Adrenal gland (tissue), 9 donors: ENCODE measurements at regions not wholly inside any gene's neighbourhood (a gene's known extent, or its start where the extent isn't known, plus 50 kb on each side); places are given as distances from the start of the nearest gene placed in this dataset.
"Not testable (repeated sequence)": the region's sequence is repeated elsewhere in the genome, so short reads cannot be mapped to it uniquely, and the experiment has no call there.

Source experiments
- DNase-seq, 7 donors: peaks; one replicate each; pipeline ENCODE4 v3.0.0-alpha.2; 2019 to 2020
- H3K27ac ChIP-seq, 5 donors: fragments of 200-600 bp; sonication (generic) in 4 of 5; 1 replicate in 3 of 5; 2 replicates in 2 of 5; pipeline versions ENCODE4 v1.5.1 to v1.8.0; 2016 to 2020; ENCODE audit warnings: mild to moderate bottlenecking in 1 of 5
- H3K27me3 ChIP-seq: fragments of 200-600 bp; 2 replicates; pipeline ENCODE4 v1.8.0; 2021
- H3K36me3 ChIP-seq, 2 donors: fragments of 200-600 bp; replicated peaks in 1 of 2; 1 replicate in 1 of 2; 2 replicates in 1 of 2; pipeline versions ENCODE4 v1.5.1 to v1.8.0; 2018 to 2022
- H3K4me1 ChIP-seq, 2 donors: fragments of 200-600 bp; replicated peaks in 1 of 2; 1 replicate in 1 of 2; 2 replicates in 1 of 2; pipeline versions ENCODE4 v1.5.1 to v1.8.0; 2018 to 2021
- H3K4me3 ChIP-seq, 4 donors: fragments of 200-600 bp; sonication (generic) in 3 of 4; one replicate each; pipeline ENCODE4 v1.5.1; 2016 to 2018
- H3K9me3 ChIP-seq, 3 donors: fragments of 200-600 bp; sonication (generic) in 1 of 3; replicated peaks in 1 of 3; 1 replicate in 2 of 3; 2 replicates in 1 of 3; pipeline versions ENCODE4 v1.5.1 to v1.8.0; 2016 to 2021
- CTCF ChIP-seq, 6 experiments: fragments of 450-650 bp in 4 of 6; fragments of 200-600 bp in 2 of 6; sonication (generic) in 1 of 6; IDR thresholded peaks; 1 replicate in 5 of 6; 2 replicates in 1 of 6; pipeline versions ENCODE4 v1.5.1 to v1.8.0; 2016 to 2021; ENCODE audit warnings: antibody characterized with exemption in 6 of 6, mild to moderate bottlenecking in 2 of 6, moderate library complexity in 1 of 6
- POLR2A ChIP-seq, 2 donors: fragments of 450-650 bp; IDR thresholded peaks; one replicate each; pipeline ENCODE4 v1.6.1; 2017; ENCODE audit warnings: antibody characterized with exemption in 2 of 2, mild to moderate bottlenecking in 2 of 2, moderate library complexity in 1 of 2
- WGBS, 4 donors: extraction: QIAGEN DNeasy Blood & Tissue Kit in 2 of 4; methylation state at CpG; one replicate each; pipeline versions ENCODE4 v1.1.5 to v1.1.7; 2013 to 2017; 5-methylcytosine and 5-hydroxymethylcytosine counted together
- intact Hi-C, 2 donors: fragments of 100-400 bp; cut with DNase I; formaldehyde crosslinking; loops; one replicate each; pipeline versions ENCODE4 v1.14.1 to v1.15.0; 2022 to 2023
- donor health status: healthy with polysubstance abuse.
- donor health status: Bipolar disorder and iron deficiency.
- donor health status: DM: yes; HTN: yes; CAD: no.
- donor health status: DM: no; HTN: no; CAD: no.
- donor health status: DM: no; HTN: no; CAD: no.

- Histone ChIP-seq H3K27me3 (no peaks in the 10 kb centered on the region), H3K36me3 (no peaks in the 10 kb centered on the region), H3K4me3 (no peak overlapping the region), H3K4me1 (no peaks in the 10 kb centered on the region), H3K27ac (no peak overlapping the region), H3K9me3 (no peaks in the 10 kb centered on the region)
- intact Hi-C loops = no loop called here
- no peak for DNase-seq
- WGBS, 4 donors = 97 to 100% (median 97%) methylated on average over 6 of the region's 6 CpGs; no CpG with 5 or more reads in 1 of the 4 donors
- TF ChIP-seq POLR2A (IDR thresholded peaks at IDR 0.05) (no peak), CTCF (IDR thresholded peaks at IDR 0.05) (no peak)
Measured at GRCh38 chr14:101088395-101088667, 184.8 kb upstream of the RTL1 start.

- Histone ChIP-seq H3K4me1 (no peaks in the 10 kb centered on the region), H3K9me3 (no peaks in the 10 kb centered on the region), H3K4me3 (no peak overlapping the region), H3K27ac (no peak overlapping the region), H3K27me3 (no peaks in the 10 kb centered on the region), H3K36me3 (no peaks in the 10 kb centered on the region)
- TF ChIP-seq POLR2A (IDR thresholded peaks at IDR 0.05) = no peak
- TF ChIP-seq CTCF (IDR thresholded peaks at IDR 0.05) = no peak
- DNase-seq = peak in 1 of 7 donors; percentile 27
- 81 to 91% (median 86%) methylated on average over 3 of the region's 3 CpGs for WGBS, 4 donors
- intact Hi-C loops = no loop called here
Measured at GRCh38 chr14:101088714-101089113, 185.2 kb upstream of the RTL1 start.

- H3K27ac ChIP-seq, H3K4me1 ChIP-seq, intact Hi-C loops, H3K4me3 ChIP-seq, H3K27me3 ChIP-seq, H3K9me3 ChIP-seq, H3K36me3 ChIP-seq: not testable (repeated sequence)
- peak in 1 of 7 donors; percentile 7 for DNase-seq
- WGBS, 4 donors = 86 to 96% (median 92%) methylated on average over 11 of the region's 11 CpGs
Measured at GRCh38 chr14:101090478-101090877, 187.0 kb upstream of the RTL1 start.

- intact Hi-C loops = no loop called here
- TF ChIP-seq POLR2A (IDR thresholded peaks at IDR 0.05) (no peak), CTCF (IDR thresholded peaks at IDR 0.05) (no peak)
- no peak for DNase-seq
- Histone ChIP-seq H3K27ac (no peak overlapping the region), H3K9me3 (no peaks in the 10 kb centered on the region), H3K4me3 (no peak overlapping the region), H3K4me1 (no peaks in the 10 kb centered on the region), H3K36me3 (no peaks in the 10 kb centered on the region), H3K27me3 (no peaks in the 10 kb centered on the region)
- WGBS, 4 donors = 41 to 57% (median 48%) methylated on average over 2 of the region's 2 CpGs
Measured at GRCh38 chr14:101090976-101091375, 187.5 kb upstream of the RTL1 start.

- H3K27me3 ChIP-seq, H3K27ac ChIP-seq, intact Hi-C loops, H3K36me3 ChIP-seq, H3K9me3 ChIP-seq, H3K4me3 ChIP-seq, H3K4me1 ChIP-seq: not testable (repeated sequence)
- DNase-seq = peak in 1 of 7 donors; percentile 14
- 90 to 94% (median 91%) methylated on average over 6 of the region's 6 CpGs for WGBS, 4 donors
Measured at GRCh38 chr14:101094916-101095315, 191.4 kb upstream of the RTL1 start.
